Stimulated activated naive CD8-positive, alpha-beta T cell treated with anti-CD3 and anti-CD28 coated beads, Interleukin-15, amount 100 ng/mL, for 72 hours (primary cell): ENCODE measurements at regions not wholly inside any gene's neighbourhood (a gene's known extent, or its start where the extent isn't known, plus 50 kb on each side); places are given as distances from the start of the nearest gene placed in this dataset.

Source experiments
- ATAC-seq: fragments of 150-1000 bp; cut with Tn5 transposase; 2 replicates; pipeline ENCODE4 v1.10.0; 2021; ENCODE audit warnings: mild to moderate bottlenecking, moderate library complexity
- DNase-seq, 2 donors: peaks; one replicate each; pipeline ENCODE4 v3.0.0; 2021 to 2022
- H3K27ac Mint-ChIP-seq, 2 donors: one replicate each; pipeline ENCODE4 v1.8.0; 2022; ENCODE audit warnings: mild to moderate bottlenecking in 2 of 2, mixed read lengths in 2 of 2, moderate library complexity in 2 of 2
- H3K27me3 Mint-ChIP-seq: one replicate; pipeline ENCODE4 v1.8.0; 2022; ENCODE audit warnings: mixed read lengths
- H3K4me1 Mint-ChIP-seq: one replicate; pipeline ENCODE4 v1.8.0; 2022; ENCODE audit warnings: mild to moderate bottlenecking, mixed read lengths
- H3K4me3 Mint-ChIP-seq, 2 donors: one replicate each; pipeline ENCODE4 v1.8.0; 2022; ENCODE audit warnings: mild to moderate bottlenecking in 2 of 2, mixed read lengths in 2 of 2, moderate library complexity in 1 of 2
- H3K9me3 Mint-ChIP-seq, 2 donors: one replicate each; pipeline ENCODE4 v1.8.0; 2022; ENCODE audit warnings: mixed read lengths in 2 of 2

- Mint-ChIP-seq H3K4me1 (no peaks in the 10 kb centered on the region), H3K27ac (peak overlapping the region in 1 of 2 donors; percentile 4), H3K4me3 (no peak overlapping the region), H3K9me3 (no peaks in the 10 kb centered on the region), H3K27me3 (peaks cover 38% of the 10 kb centered on the region)
- DNase-seq (no peak), ATAC-seq (no peak)
Observed at GRCh38 chr19:29303069-29303718, 90.2 kb upstream of the UQCRFS1 start.

DNA sequence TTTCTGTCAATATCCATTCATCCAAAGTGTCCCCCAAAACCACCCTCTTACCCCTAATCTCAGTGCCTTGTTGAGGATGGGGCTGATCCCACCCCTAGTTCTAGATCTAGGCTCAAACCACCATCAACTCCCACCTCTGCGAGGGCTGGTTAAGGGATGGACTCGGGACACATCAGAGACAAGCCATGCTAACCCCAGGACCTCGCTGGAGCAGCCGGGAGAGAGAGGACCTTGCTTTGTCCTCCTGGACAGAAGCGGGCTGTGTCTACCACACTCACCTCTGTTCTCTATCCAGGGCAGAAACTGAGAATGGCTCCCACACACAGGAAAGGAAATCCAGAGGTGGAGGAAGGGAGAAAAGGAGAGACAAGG, 90.8 kb upstream of the UQCRFS1 start:
- peaks cover 43% of the 10 kb centered on the region for H3K27me3 Mint-ChIP-seq

DNA sequence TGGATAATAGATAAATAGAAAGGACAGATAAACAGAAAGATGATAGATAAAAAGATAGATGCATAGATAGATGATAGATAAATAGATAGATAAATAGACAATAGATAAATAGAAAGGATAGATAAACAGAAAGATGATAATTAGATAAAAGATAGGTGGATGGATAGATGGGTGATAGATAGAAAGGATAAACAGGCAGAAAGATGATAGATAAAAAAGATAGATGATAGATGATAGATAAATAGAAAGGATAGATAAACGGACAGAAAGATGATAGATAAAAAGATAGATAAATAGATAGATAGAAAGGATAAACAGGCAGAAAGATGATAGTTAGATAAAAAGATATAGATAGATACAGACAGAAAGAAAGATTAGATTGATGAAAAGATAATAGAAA, 92.3 kb upstream of the UQCRFS1 start:
- Mint-ChIP-seq H3K27ac (no peak overlapping the region), H3K27me3 (peaks cover 45% of the 10 kb centered on the region), H3K9me3 (no peaks in the 10 kb centered on the region), H3K4me3 (no peak overlapping the region), H3K4me1 (no peaks in the 10 kb centered on the region)
- DNase-seq, result no peak
- ATAC-seq, result no peak

More for the DNA sequence above, 90.8 kb upstream of the UQCRFS1 start:
- H3K4me1 Mint-ChIP-seq, result no peaks in the 10 kb centered on the region
- DNase-seq (no peak), ATAC-seq (no peak)
- H3K27ac Mint-ChIP-seq, result no peak overlapping the region
- no peaks in the 10 kb centered on the region for H3K9me3 Mint-ChIP-seq
- no peak overlapping the region for H3K4me3 Mint-ChIP-seq

DNA sequence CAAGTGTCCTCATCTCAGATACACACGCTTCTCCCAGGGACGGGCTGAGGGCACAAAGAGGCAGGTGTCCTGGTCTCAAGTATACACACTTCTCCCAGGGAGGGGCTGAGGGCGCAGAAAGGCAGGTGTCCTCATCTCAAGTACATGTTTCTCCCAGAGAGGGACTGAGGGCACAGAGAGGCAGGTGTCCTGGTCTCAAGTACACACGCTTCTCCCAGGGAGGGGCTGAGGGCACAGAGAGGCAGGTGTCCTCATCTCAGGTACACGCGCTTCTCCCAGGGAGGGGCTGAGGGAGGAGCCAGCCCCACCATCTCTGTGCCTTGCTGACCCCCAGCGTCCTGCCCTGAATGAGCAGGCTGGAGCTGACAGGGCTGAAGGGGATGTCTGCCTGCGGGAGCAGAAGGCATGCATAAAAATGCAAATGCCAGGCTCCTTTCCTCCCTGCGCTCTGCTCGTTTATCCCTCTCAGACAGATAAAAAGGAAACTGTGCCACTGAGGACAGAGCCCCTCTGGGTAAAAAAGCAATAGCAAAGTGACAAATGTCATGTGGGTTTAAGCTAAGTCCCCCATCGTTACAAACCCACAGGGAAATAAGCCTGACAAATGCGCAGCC, 96.1 kb upstream of the UQCRFS1 start:
- no peak for DNase-seq
- Mint-ChIP-seq H3K27me3 (peaks cover 64% of the 10 kb centered on the region), H3K4me1 (no peaks in the 10 kb centered on the region), H3K27ac (no peak overlapping the region), H3K4me3 (no peak overlapping the region), H3K9me3 (no peaks in the 10 kb centered on the region)
- no peak for ATAC-seq

DNA sequence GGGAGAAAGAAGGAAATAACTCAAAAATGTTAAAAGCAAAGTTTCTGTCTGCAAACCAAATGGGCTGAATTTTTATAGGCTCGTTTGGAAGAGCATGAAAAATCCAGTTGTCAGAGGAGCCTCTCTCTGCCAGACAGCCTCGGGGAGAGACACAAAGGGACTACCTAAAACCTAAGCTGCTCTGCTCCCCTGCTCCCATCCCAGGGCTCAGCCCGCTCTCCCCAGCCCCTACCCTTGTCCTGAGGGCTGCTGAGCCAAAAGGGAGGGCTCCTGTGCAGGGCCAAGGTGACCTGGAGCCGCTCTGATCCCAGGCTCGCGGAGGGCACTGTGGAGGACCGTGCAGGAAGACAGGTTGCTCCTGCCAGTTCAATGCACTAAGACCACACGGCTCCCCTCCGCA, 96.7 kb upstream of the UQCRFS1 start:
- no peak overlapping the region for H3K4me3 Mint-ChIP-seq
- peaks cover 66% of the 10 kb centered on the region for H3K27me3 Mint-ChIP-seq
- DNase-seq, result no peak
- no peak for ATAC-seq
- no peaks in the 10 kb centered on the region for H3K4me1 Mint-ChIP-seq
- no peak overlapping the region for H3K27ac Mint-ChIP-seq
- H3K9me3 Mint-ChIP-seq, result no peaks in the 10 kb centered on the region

- H3K4me1 Mint-ChIP-seq, result no peaks in the 10 kb centered on the region
- H3K27ac Mint-ChIP-seq, result no peak overlapping the region
- DNase-seq (no peak), ATAC-seq (no peak)
- H3K27me3 Mint-ChIP-seq, result peaks cover 76% of the 10 kb centered on the region
- no peak overlapping the region for H3K4me3 Mint-ChIP-seq
- H3K9me3 Mint-ChIP-seq, result no peaks in the 10 kb centered on the region
Observed at GRCh38 chr19:29311191-29311790, 98.3 kb upstream of the UQCRFS1 start.

DNA sequence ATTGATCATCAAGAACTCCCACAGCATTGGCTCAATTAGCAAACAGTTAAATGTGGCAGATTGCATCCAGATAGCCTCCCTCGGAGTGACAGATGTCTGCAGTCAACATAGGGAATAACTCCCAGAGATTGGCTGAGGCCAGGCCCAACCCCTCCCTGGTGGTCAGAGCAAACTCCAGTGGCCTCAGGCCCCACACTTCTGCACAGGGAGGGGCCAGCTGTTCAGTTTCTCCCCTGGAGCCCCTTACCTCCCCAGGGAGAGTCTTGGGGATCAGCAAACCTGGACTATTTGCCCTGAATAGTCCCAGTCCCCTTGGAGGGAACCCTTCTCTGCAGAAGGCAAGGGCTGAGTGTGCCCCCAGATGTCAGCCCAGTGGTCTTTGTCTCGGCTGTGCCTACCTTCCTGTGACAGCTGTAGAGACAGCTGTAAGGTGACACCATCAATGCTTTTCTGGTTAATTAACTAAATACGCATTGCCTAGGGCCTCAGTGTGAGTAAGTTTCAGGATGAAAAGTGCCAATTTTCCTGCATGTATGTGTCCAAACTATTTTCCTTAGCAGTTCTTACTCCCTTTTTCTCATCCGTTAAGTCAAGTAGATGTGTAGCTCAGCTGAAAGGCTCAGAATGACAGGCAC, 102.7 kb upstream of the UQCRFS1 start:
- Mint-ChIP-seq H3K27ac (no peak overlapping the region), H3K27me3 (peaks cover 65% of the 10 kb centered on the region), H3K4me3 (no peak overlapping the region), H3K9me3 (no peaks in the 10 kb centered on the region), H3K4me1 (no peaks in the 10 kb centered on the region)
- no peak for DNase-seq
- no peak for ATAC-seq

DNA sequence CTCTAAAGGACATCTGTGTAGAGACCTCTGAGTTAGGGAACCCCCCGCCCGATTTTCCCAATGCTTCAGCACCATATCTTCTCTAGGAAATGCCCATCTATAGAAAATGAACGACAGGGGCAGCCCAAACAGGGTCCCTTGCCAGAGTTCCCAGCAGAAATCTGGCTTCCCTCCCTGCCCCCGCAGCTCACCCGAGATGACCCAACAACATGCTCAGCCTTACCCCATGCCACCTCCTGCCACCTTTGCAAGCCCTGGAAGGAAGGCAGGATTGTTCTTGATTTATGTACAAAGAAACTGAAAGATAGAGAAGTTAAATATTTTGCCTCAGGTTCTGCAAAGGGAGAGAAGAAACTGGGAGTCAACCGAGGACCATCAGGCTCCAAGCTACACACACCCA, 105.6 kb upstream of the UQCRFS1 start:
- ATAC-seq (no peak), DNase-seq (no peak)
- Mint-ChIP-seq H3K4me1 (no peaks in the 10 kb centered on the region), H3K27me3 (peaks cover 36% of the 10 kb centered on the region), H3K9me3 (no peaks in the 10 kb centered on the region), H3K4me3 (no peak overlapping the region), H3K27ac (no peak overlapping the region)

DNA sequence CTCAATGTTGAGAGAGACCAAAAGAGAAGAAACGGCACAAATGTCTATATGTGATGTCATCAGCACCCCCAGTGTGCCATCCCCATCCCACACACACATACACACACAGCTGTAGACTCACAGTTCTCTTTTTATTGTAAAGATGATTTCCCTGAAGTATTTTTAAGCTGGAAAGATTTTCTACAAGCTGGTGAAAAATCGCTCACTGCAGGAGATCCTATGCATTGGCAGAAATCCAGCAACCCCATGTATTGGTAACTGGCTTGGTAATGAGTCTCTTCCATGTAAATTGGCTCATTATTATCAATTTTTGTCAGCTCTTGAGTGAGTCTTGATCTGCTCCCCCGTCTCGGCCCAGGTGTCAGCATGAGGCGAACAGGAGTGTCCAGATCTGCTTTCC, 107.1 kb upstream of the UQCRFS1 start:
- no peaks in the 10 kb centered on the region for H3K4me1 Mint-ChIP-seq
- no peaks in the 10 kb centered on the region for H3K9me3 Mint-ChIP-seq
- no peak overlapping the region for H3K27ac Mint-ChIP-seq
- no peak for DNase-seq
- peaks cover 29% of the 10 kb centered on the region for H3K27me3 Mint-ChIP-seq
- no peak for ATAC-seq
- no peak overlapping the region for H3K4me3 Mint-ChIP-seq

DNA sequence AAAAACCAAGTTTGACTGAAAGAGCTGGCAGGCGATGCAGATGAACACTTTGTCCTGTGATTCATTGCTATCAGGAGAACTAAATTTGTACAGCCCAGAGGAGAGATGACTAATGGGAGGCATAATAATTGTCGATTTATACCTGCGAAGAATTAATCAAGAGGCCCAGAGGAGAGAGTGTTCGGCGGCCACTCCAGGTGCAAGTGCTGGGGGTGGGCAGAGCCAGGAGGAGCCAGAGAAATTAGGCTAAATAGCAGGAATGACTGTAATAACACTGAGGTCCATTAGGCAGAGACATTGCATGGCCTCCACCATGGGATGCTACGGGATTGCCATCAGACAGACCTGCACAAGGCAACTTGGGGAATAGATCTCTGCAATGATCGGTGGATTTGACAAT, 107.7 kb upstream of the UQCRFS1 start:
- ATAC-seq, result no peak

GRCh38 chr19:29321116-29321515, 108.2 kb upstream of the UQCRFS1 start:
- peaks cover 23% of the 10 kb centered on the region for H3K27me3 Mint-ChIP-seq
- ATAC-seq, result no peak
- H3K4me1 Mint-ChIP-seq, result peaks cover 2% of the 10 kb centered on the region
- H3K4me3 Mint-ChIP-seq, result no peak overlapping the region
- no peak overlapping the region for H3K27ac Mint-ChIP-seq
- DNase-seq, result no peak
- H3K9me3 Mint-ChIP-seq, result no peaks in the 10 kb centered on the region

More for the DNA sequence above, 107.7 kb upstream of the UQCRFS1 start:
- H3K27ac Mint-ChIP-seq, result no peak overlapping the region
- peaks cover 23% of the 10 kb centered on the region for H3K27me3 Mint-ChIP-seq
- H3K4me3 Mint-ChIP-seq, result no peak overlapping the region
- DNase-seq, result no peak
- H3K9me3 Mint-ChIP-seq, result no peaks in the 10 kb centered on the region
- no peaks in the 10 kb centered on the region for H3K4me1 Mint-ChIP-seq

- no peak overlapping the region for H3K4me3 Mint-ChIP-seq
- peaks cover 10% of the 10 kb centered on the region for H3K4me1 Mint-ChIP-seq
- DNase-seq (no peak), ATAC-seq (no peak)
- peaks cover 16% of the 10 kb centered on the region for H3K27me3 Mint-ChIP-seq
- peaks cover 8% of the 10 kb centered on the region in 2 donors for H3K9me3 Mint-ChIP-seq
- H3K27ac Mint-ChIP-seq, result no peak overlapping the region
Observed at GRCh38 chr19:29323021-29323430, 110.1 kb upstream of the UQCRFS1 start.

- no peak for ATAC-seq
- DNase-seq, result no peak
- Mint-ChIP-seq H3K4me3 (no peak overlapping the region), H3K27ac (no peak overlapping the region), H3K27me3 (peaks cover 11% of the 10 kb centered on the region), H3K9me3 (peaks cover 15% of the 10 kb centered on the region in 2 donors), H3K4me1 (peaks cover 10% of the 10 kb centered on the region)
Observed at GRCh38 chr19:29323440-29324290, 110.7 kb upstream of the UQCRFS1 start.

DNA sequence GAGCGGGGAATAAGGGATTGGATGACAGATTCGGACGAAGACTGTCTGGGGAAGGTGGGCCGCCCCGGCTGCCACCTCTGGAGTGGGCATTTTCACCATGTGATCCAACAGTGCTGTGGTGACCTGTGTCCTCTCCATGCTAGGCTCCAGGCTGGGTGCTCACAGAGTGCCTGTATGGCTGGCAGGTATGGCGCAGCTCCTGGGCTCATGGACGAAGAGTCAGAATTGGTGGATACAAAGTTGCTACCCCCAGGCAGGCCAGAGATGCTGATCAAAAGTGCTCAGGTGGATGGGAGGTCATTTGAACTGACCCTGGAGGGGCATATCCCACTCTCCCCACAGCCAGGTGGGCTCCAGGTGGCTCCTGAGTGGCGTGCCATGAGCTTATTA, 111.3 kb upstream of the UQCRFS1 start:
- Mint-ChIP-seq H3K4me3 (no peak overlapping the region), H3K4me1 (peaks cover 10% of the 10 kb centered on the region), H3K27ac (no peak overlapping the region)

DNA sequence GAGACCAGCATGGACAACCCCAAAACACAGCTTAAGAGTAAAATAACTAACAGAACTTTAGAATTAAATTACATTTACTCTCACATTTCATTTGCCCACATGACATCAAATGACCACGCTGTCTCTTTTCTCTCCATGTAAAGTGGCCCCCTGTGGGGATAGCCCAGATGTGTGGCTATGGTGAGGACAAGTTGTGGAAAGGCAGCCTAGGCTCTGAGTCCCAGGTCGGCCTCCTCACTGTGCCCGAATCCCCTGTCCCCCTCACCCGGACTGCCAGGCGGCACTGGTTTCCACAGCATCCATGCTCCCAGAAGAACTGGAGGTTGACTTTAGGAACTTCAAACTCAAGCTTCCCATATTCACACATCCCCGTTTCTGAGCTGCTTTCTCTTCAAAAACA, 111.8 kb upstream of the UQCRFS1 start:
- ATAC-seq, result no peak

More for the DNA sequence above, 111.3 kb upstream of the UQCRFS1 start:
- Mint-ChIP-seq H3K27me3 (peaks cover 7% of the 10 kb centered on the region), H3K9me3 (peaks cover 19 to 21% of the 10 kb centered on the region in 2 donors)
- DNase-seq (no peak), ATAC-seq (no peak)

More for the DNA sequence above, 111.8 kb upstream of the UQCRFS1 start:
- peaks cover 10% of the 10 kb centered on the region for H3K4me1 Mint-ChIP-seq
- H3K4me3 Mint-ChIP-seq, result no peak overlapping the region
- peaks cover 6% of the 10 kb centered on the region for H3K27me3 Mint-ChIP-seq
- peaks cover 19 to 21% of the 10 kb centered on the region in 2 donors for H3K9me3 Mint-ChIP-seq
- no peak for DNase-seq
- H3K27ac Mint-ChIP-seq, result no peak overlapping the region
